GM23338 (cell line): ENCODE measurements at regions not wholly inside any gene's neighbourhood (a gene's known extent, or its start where the extent isn't known, plus 50 kb on each side); places are given as distances from the start of the nearest gene placed in this dataset.

Experiments
- CREB1 ChIP-seq: fragments of 250-450 bp; sonication (Bioruptor Pico); IDR thresholded peaks from 2 replicates; pipeline ENCODE4 v1.5.0; 2020; ENCODE audit warnings: low read depth, mild to moderate bottlenecking, moderate library complexity
- ETS1 ChIP-seq: IDR thresholded peaks from 2 replicates; pipeline ENCODE4 v1.6.1; 2016; ENCODE audit warnings: antibody characterized with exemption
- EZH2 ChIP-seq: fragments of 200-600 bp; sonication (generic); IDR thresholded peaks from one replicate; pipeline ENCODE4 v1.8.0; 2017; ENCODE audit warnings: antibody characterized with exemption, mild to moderate bottlenecking, low read depth; ENCODE audit not compliant: unreplicated experiment
- JUNB ChIP-seq: IDR thresholded peaks from one replicate; pipeline ENCODE4 v1.6.1; 2016; ENCODE audit warnings: antibody characterized with exemption; ENCODE audit not compliant: unreplicated experiment
- NANOG ChIP-seq: IDR thresholded peaks from 2 replicates; pipeline ENCODE4 v1.6.1; 2016; ENCODE audit warnings: antibody characterized with exemption, borderline replicate concordance
- POLR2AphosphoS5 ChIP-seq: IDR thresholded peaks from 2 replicates; pipeline ENCODE4 v1.6.1; 2016; ENCODE audit warnings: antibody characterized with exemption, low read depth
- REST ChIP-seq: IDR thresholded peaks from one replicate; pipeline ENCODE4 v1.6.1; 2018; ENCODE audit warnings: antibody characterized with exemption; ENCODE audit not compliant: unreplicated experiment
- STAT1 ChIP-seq: IDR thresholded peaks from one replicate; pipeline ENCODE4 v1.6.1; 2016; ENCODE audit warnings: antibody characterized with exemption; ENCODE audit not compliant: unreplicated experiment
- ZNF114 ChIP-seq: fragments of 250-450 bp; sonication (Bioruptor Pico); IDR thresholded peaks from 2 replicates; pipeline ENCODE4 v1.5.0; 2020; ENCODE audit warnings: mild to moderate bottlenecking, moderate library complexity
- ZNF462 ChIP-seq: fragments of 250-450 bp; sonication (Bioruptor Pico); IDR thresholded peaks from 2 replicates; pipeline ENCODE4 v1.5.0; 2020; ENCODE audit warnings: mild to moderate bottlenecking, moderate library complexity

GRCh38 chrX:40521868-40522450 is 58.8 kb upstream of the ATP6AP2 start (continued):
- TF ChIP-seq ZNF462, result no peak
- no peak for TF ChIP-seq ZNF114 (CRISPR knock-in tag)
- TF ChIP-seq CREB1 (CRISPR knock-in tag), result no peak
- no peak for TF ChIP-seq REST
- no peak for TF ChIP-seq ETS1
- no peak for TF ChIP-seq EZH2
- no peak for TF ChIP-seq STAT1
- TF ChIP-seq POLR2AphosphoS5, result no peak
- TF ChIP-seq NANOG, result no peak
- no peak for TF ChIP-seq JUNB
